IMR-90 (cell line): ENCODE measurements at regions not wholly inside any gene's neighbourhood (a gene's known extent, or its start where the extent isn't known, plus 50 kb on each side); places are given as distances from the start of the nearest gene placed in this dataset.

Experiments
- ATAC-seq: fragments of 200-7000 bp; cut with Tn5 transposase; 2 replicates; pipeline ENCODE4 v1.9.1; 2020; ENCODE audit warnings: low read depth, mild to moderate bottlenecking, moderate library complexity
- BruUV-seq: library from RNA; stranded (reverse); fragments of 400-500 nt; replicated peaks from 2 replicates; lab custom pipeline; 2021; lab: Mats Ljungman, UMichigan
- CTCF ChIA-PET: fragments of 300-600 bp; formaldehyde crosslinking; extraction: SDS; loops from one replicate; lab custom pipeline; 2021; ENCODE audit warnings: antibody characterized with exemption; lab: Yijun Ruan, JAX
- POLR2A ChIA-PET: fragments of 300-600 bp; sonication (Branson Sonifier 250); formaldehyde crosslinking; loops from one replicate; lab custom pipeline; 2022; ENCODE audit warnings: antibody characterized with exemption; ENCODE audit not compliant: unreplicated experiment; lab: Charles Lee
- DNase-seq: peaks from one replicate; pipeline ENCODE4 v3.0.0; 2013
- H2AFZ ChIP-seq: replicated peaks from 2 replicates; pipeline ENCODE3; 2013; ENCODE audit warnings: low read length, mild to moderate bottlenecking; ENCODE audit not compliant: poor library complexity
- H2AK5ac ChIP-seq: 2 replicates; pipeline ENCODE4 v1.6.1; 2013; ENCODE audit warnings: low read depth, low read length, inconsistent platforms
- H2AK9ac ChIP-seq: replicated peaks from 2 replicates; pipeline ENCODE3; 2013; ENCODE audit warnings: mild to moderate bottlenecking, low read depth, low read length, moderate library complexity; ENCODE audit not compliant: poor library complexity
- H2BK120ac ChIP-seq: 2 replicates; pipeline ENCODE4 v1.6.1; 2013; ENCODE audit warnings: low read depth, low read length, inconsistent platforms
- H2BK15ac ChIP-seq: 3 replicates; pipeline ENCODE4 v1.6.1; 2013; ENCODE audit warnings: low read depth, low read length, inconsistent platforms
- H2BK20ac ChIP-seq: 2 replicates; pipeline ENCODE4 v1.6.1; 2013; ENCODE audit warnings: low read depth, mild to moderate bottlenecking, inconsistent platforms, low read length, moderate library complexity
- H2BK5ac ChIP-seq: 2 replicates; pipeline ENCODE4 v1.6.1; 2013; ENCODE audit warnings: mild to moderate bottlenecking, low read depth, low read length, inconsistent platforms; ENCODE audit not compliant: poor library complexity, severe bottlenecking
- H3K14ac ChIP-seq: replicated peaks from 2 replicates; pipeline ENCODE4 v1.6.1; 2013; ENCODE audit warnings: low read depth, low read length, inconsistent platforms
- H3K18ac ChIP-seq: 2 replicates; pipeline ENCODE4 v1.6.1; 2013; ENCODE audit warnings: low read depth, low read length, control low read depth
- H3K23ac ChIP-seq: 2 replicates; pipeline ENCODE4 v1.6.1; 2013; ENCODE audit warnings: low read depth, low read length, inconsistent platforms
- H3K27ac ChIP-seq: 2 replicates; pipeline ENCODE4 v1.5.1; 2013; ENCODE audit warnings: mild to moderate bottlenecking, control low read depth, low read length; ENCODE audit not compliant: insufficient read depth
- H3K27me3 ChIP-seq: 2 replicates; pipeline ENCODE4 v1.6.1; 2013; ENCODE audit warnings: low read length; ENCODE audit not compliant: control insufficient read depth, insufficient read depth
- H3K36me3 ChIP-seq: 2 replicates; pipeline ENCODE4 v1.6.1; 2013; ENCODE audit warnings: low read length, mixed read lengths; ENCODE audit not compliant: control insufficient read depth, insufficient read depth
- H3K4ac ChIP-seq: 2 replicates; pipeline ENCODE4 v1.6.1; 2013; ENCODE audit warnings: low read depth, low read length, inconsistent platforms
- H3K4me1 ChIP-seq: 2 replicates; pipeline ENCODE4 v1.6.1; 2013; ENCODE audit warnings: low read length, mixed read lengths; ENCODE audit not compliant: control insufficient read depth, insufficient read depth
- H3K4me2 ChIP-seq: 2 replicates; pipeline ENCODE4 v1.6.1; 2013; ENCODE audit warnings: low read depth, mild to moderate bottlenecking, control low read depth, low read length, moderate library complexity
- H3K4me3 ChIP-seq: 2 replicates; pipeline ENCODE4 v1.5.1; 2013; ENCODE audit warnings: low read depth, mild to moderate bottlenecking, control low read depth, low read length, moderate library complexity; ENCODE audit not compliant: insufficient read depth
- H3K56ac ChIP-seq: 2 replicates; pipeline ENCODE4 v1.6.1; 2013; ENCODE audit warnings: low read length, inconsistent platforms; ENCODE audit not compliant: insufficient read depth; ENCODE audit errors: extremely low read depth
- H3K79me1 ChIP-seq, 2 experiments: 2 replicates each; pipeline ENCODE4 v1.6.1; 2013; ENCODE audit warnings: low read length in 2 of 2, inconsistent platforms in 1 of 2, low read depth in 1 of 2
- H3K9ac ChIP-seq: 2 replicates; pipeline ENCODE4 v1.6.1; 2013; ENCODE audit warnings: low read depth, low read length, control low read depth
- H3K9me1 ChIP-seq: 2 replicates; pipeline ENCODE4 v1.6.1; 2013; ENCODE audit warnings: low read length, inconsistent platforms; ENCODE audit not compliant: insufficient read depth
- H3K9me3 ChIP-seq: 2 replicates; pipeline ENCODE4 v1.6.1; 2013; ENCODE audit warnings: low read length; ENCODE audit not compliant: control insufficient read depth, insufficient read depth
- H4K20me1 ChIP-seq: 2 replicates; pipeline ENCODE4 v1.6.1; 2013; ENCODE audit warnings: low read length, inconsistent platforms; ENCODE audit not compliant: insufficient read depth
- H4K5ac ChIP-seq: 2 replicates; pipeline ENCODE4 v1.6.1; 2013; ENCODE audit warnings: mild to moderate bottlenecking, low read depth, low read length, control low read depth
- H4K8ac ChIP-seq, 2 experiments: 2 replicates each; pipeline ENCODE4 v1.6.1; 2013; ENCODE audit warnings: low read depth in 2 of 2, low read length in 2 of 2, control low read depth in 1 of 2, inconsistent platforms in 1 of 2
- H4K91ac ChIP-seq: 2 replicates; pipeline ENCODE4 v1.6.1; 2013; ENCODE audit warnings: low read depth, low read length, inconsistent platforms; ENCODE audit not compliant: insufficient read depth
- CHD1 ChIP-seq: IDR thresholded peaks from 2 replicates; pipeline ENCODE4 v1.6.1; 2012; ENCODE audit warnings: low read depth, low read length, improper control_type of control experiment
- FOS ChIP-seq: fragments of 150-350 bp; IDR thresholded peaks from 2 replicates; pipeline ENCODE4 v1.6.1; 2016; ENCODE audit warnings: low read depth, low read length
- MAFK ChIP-seq: IDR thresholded peaks from 2 replicates; pipeline ENCODE4 v1.6.1; 2012; ENCODE audit warnings: low read depth, low read length, improper control_type of control experiment
- MAZ ChIP-seq: IDR thresholded peaks from 2 replicates; pipeline ENCODE4 v1.6.1; 2012; ENCODE audit warnings: low read depth, mild to moderate bottlenecking, low read length, improper control_type of control experiment, moderate library complexity, borderline replicate concordance
- MXI1 ChIP-seq: IDR thresholded peaks from 2 replicates; pipeline ENCODE4 v1.6.1; 2012; ENCODE audit warnings: low read depth, mild to moderate bottlenecking, low read length, moderate library complexity, borderline replicate concordance
- NFE2L2 ChIP-seq: fragments of 150-350 bp; IDR thresholded peaks from 2 replicates; pipeline ENCODE4 v1.6.1; 2016; ENCODE audit warnings: low read depth, mild to moderate bottlenecking, low read length
- POLR2A ChIP-seq: IDR thresholded peaks from 2 replicates; pipeline ENCODE4 v1.6.1; 2012; ENCODE audit warnings: mild to moderate bottlenecking, low read depth, low read length
- RAD21 ChIP-seq: IDR thresholded peaks from 2 replicates; pipeline ENCODE4 v1.6.1; 2012; ENCODE audit warnings: low read length, improper control_type of control experiment
- RCOR1 ChIP-seq: IDR thresholded peaks from 2 replicates; pipeline ENCODE4 v1.6.1; 2012; ENCODE audit warnings: mild to moderate bottlenecking, low read length, improper control_type of control experiment; ENCODE audit not compliant: insufficient replicate concordance
- RFX5 ChIP-seq: IDR thresholded peaks from 2 replicates; pipeline ENCODE4 v1.8.0; 2012; ENCODE audit warnings: low read depth, mild to moderate bottlenecking, low read length, moderate library complexity
- SMC3 ChIP-seq: fragments of 150-350 bp; IDR thresholded peaks from 2 replicates; pipeline ENCODE4 v1.6.1; 2016; ENCODE audit warnings: low read depth, mild to moderate bottlenecking, antibody characterized with exemption, low read length, moderate library complexity
- USF2 ChIP-seq: fragments of 150-350 bp; IDR thresholded peaks from 2 replicates; pipeline ENCODE4 v1.6.1; 2017; ENCODE audit warnings: mild to moderate bottlenecking, antibody characterized with exemption, low read length, low read depth
- WGBS, 2 experiments: methylation state at CpG; one replicate each; pipeline versions ENCODE4 v1.1.5 to v1.1.7; 2013; ENCODE audit warnings: missing lambda C conversion rate in 2 of 2; ENCODE audit not compliant: insufficient read length in 1 of 2; ENCODE audit errors: extremely low coverage in 2 of 2; 5-methylcytosine and 5-hydroxymethylcytosine counted together
- dilution Hi-C: fragments of 300-500 bp; cut with HindIII; formaldehyde crosslinking; loops from one replicate; pipeline ENCODE4 v1.14.3; 2018; ENCODE audit warnings: low sequenced_read_pairs; ENCODE audit not compliant: unreplicated experiment
- in situ Hi-C: fragments of 300-500 bp; cut with MboI; formaldehyde crosslinking; loops from 3 replicates; pipeline ENCODE4 v1.14.3; 2019; ENCODE audit warnings: low sequenced_read_pairs, inconsistent platforms, mixed read lengths
- intact Hi-C: fragments of 100-400 bp; cut with micrococcal nuclease; formaldehyde crosslinking; loops from 2 replicates; pipeline ENCODE4 v1.10.0; 2022
- TF ChIP-seq, protein P1 (sequence below): fragments of 150-350 bp; IDR thresholded peaks from 2 replicates; pipeline ENCODE4 v1.6.1; 2016; ENCODE audit warnings: low read depth, mild to moderate bottlenecking, low read length, moderate library complexity, borderline replicate concordance

GRCh38 chr18:42437646-42438045 is 482.6 kb downstream of the PIK3C3 start:
- no peak overlapping the region for H2BK120ac ChIP-seq
- H3K79me1 ChIP-seq, result no peaks in the 10 kb centered on the region
- POLR2A ChIA-PET, result no interaction called here
- intact Hi-C loops (no loop called here), in situ Hi-C loops (no loop called here), dilution Hi-C loops (no loop called here)
- H3K14ac ChIP-seq, result no peak overlapping the region
- H4K20me1 ChIP-seq, result no peaks in the 10 kb centered on the region
- TF ChIP-seq FOS (no peak), NFE2L2 (no peak), USF2 (no peak), MAZ (no peak), RFX5 (no peak), POLR2A (no peak), SMC3 (no peak), CHD1 (no peak), MAFK (no peak), RAD21 (no peak), RCOR1 (no peak), MXI1 (no peak)
- TF ChIP-seq, protein P1, sequence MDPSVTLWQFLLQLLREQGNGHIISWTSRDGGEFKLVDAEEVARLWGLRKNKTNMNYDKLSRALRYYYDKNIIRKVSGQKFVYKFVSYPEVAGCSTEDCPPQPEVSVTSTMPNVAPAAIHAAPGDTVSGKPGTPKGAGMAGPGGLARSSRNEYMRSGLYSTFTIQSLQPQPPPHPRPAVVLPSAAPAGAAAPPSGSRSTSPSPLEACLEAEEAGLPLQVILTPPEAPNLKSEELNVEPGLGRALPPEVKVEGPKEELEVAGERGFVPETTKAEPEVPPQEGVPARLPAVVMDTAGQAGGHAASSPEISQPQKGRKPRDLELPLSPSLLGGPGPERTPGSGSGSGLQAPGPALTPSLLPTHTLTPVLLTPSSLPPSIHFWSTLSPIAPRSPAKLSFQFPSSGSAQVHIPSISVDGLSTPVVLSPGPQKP, result no peak
- H3K4me2 ChIP-seq, result no peak overlapping the region
- H3K27me3 ChIP-seq, result no peaks in the 10 kb centered on the region
- no peak overlapping the region for H2AK9ac ChIP-seq
- H3K9me1 ChIP-seq, result no peaks in the 10 kb centered on the region
- CTCF ChIA-PET, result no interaction called here
- H2BK5ac ChIP-seq, result no peak overlapping the region
- no TSS peak for BruUV-seq
- no peak overlapping the region for H2BK20ac ChIP-seq
- H4K8ac ChIP-seq, result no peak overlapping the region
- no peaks in the 10 kb centered on the region for H3K36me3 ChIP-seq
- H3K27ac ChIP-seq, result no peak overlapping the region
- no peaks in the 10 kb centered on the region for H3K4me1 ChIP-seq
- no CpG with 5 or more reads among the region's 2 CpGs for WGBS, 2 experiments
- no peak overlapping the region for H3K4ac ChIP-seq
- H4K91ac ChIP-seq, result no peak overlapping the region
- no peak overlapping the region for H3K9ac ChIP-seq
- ATAC-seq (no peak), DNase-seq (no peak)
- H4K5ac ChIP-seq, result no peak overlapping the region
- no peak overlapping the region for H2BK15ac ChIP-seq
- peaks cover 3% of the 10 kb centered on the region; the same call in 1 of the 2 replicates for H3K9me3 ChIP-seq
- H3K18ac ChIP-seq, result no peak overlapping the region
- H3K23ac ChIP-seq, result no peak overlapping the region
- H3K4me3 ChIP-seq, result no peak overlapping the region
- no peak overlapping the region for H2AK5ac ChIP-seq
- no peak overlapping the region for H2AFZ ChIP-seq
- H3K56ac ChIP-seq, result no peak overlapping the region
